MM.1S (cell line): ENCODE measurements at regions not wholly inside any gene's neighbourhood (a gene's known extent, or its start where the extent isn't known, plus 50 kb on each side); places are given as distances from the start of the nearest gene placed in this dataset.

Experiments used
- DNase-seq: peaks from one replicate; pipeline ENCODE4 v3.0.0-alpha.2; 2015
- H2AFZ ChIP-seq: fragments of 300-600 bp; sonication (generic); 2 replicates; pipeline ENCODE4 v1.6.0; 2016; ENCODE audit warnings: antibody characterized with exemption, low read length
- H3F3A ChIP-seq: fragments of 300-600 bp; sonication (generic); 2 replicates; pipeline ENCODE4 v1.6.1; 2016; ENCODE audit warnings: mild to moderate bottlenecking, antibody characterized with exemption, low read length, moderate library complexity, mixed read lengths; ENCODE audit not compliant: insufficient read depth
- H3K27ac ChIP-seq: fragments of 300-600 bp; sonication (generic); 2 replicates; pipeline ENCODE4 v1.5.1; 2016; ENCODE audit warnings: mild to moderate bottlenecking, low read length
- H3K27me3 ChIP-seq: fragments of 300-600 bp; sonication (generic); replicated peaks from 2 replicates; pipeline ENCODE4 v1.6.0; 2016; ENCODE audit warnings: low read length; ENCODE audit not compliant: insufficient read depth
- H3K36me3 ChIP-seq: fragments of 300-600 bp; sonication (generic); replicated peaks from 2 replicates; pipeline ENCODE4 v1.6.1; 2016; ENCODE audit warnings: mild to moderate bottlenecking, low read length, mixed read lengths; ENCODE audit not compliant: insufficient read depth
- H3K4me1 ChIP-seq: fragments of 300-600 bp; sonication (generic); 2 replicates; pipeline ENCODE4 v1.6.1; 2016; ENCODE audit warnings: low read length, mixed read lengths
- H3K4me2 ChIP-seq: fragments of 300-600 bp; sonication (generic); 2 replicates; pipeline ENCODE4 v1.6.0; 2016; ENCODE audit warnings: low read depth, low read length
- H3K4me3 ChIP-seq: fragments of 300-600 bp; sonication (generic); 2 replicates; pipeline ENCODE4 v1.5.1; 2016; ENCODE audit warnings: low read length, mixed read lengths
- H3K79me2 ChIP-seq: fragments of 300-600 bp; sonication (generic); 2 replicates; pipeline ENCODE4 v1.6.1; 2016; ENCODE audit warnings: mixed run types, low read length, mixed read lengths
- H3K9ac ChIP-seq: fragments of 300-600 bp; sonication (generic); 2 replicates; pipeline ENCODE4 v1.6.1; 2016; ENCODE audit warnings: low read length, mixed read lengths
- H3K9me2 ChIP-seq: fragments of 300-600 bp; sonication (generic); replicated peaks from 2 replicates; pipeline ENCODE4 v1.6.1; 2016; ENCODE audit warnings: mild to moderate bottlenecking, low read length, mixed read lengths; ENCODE audit not compliant: insufficient read depth
- H3K9me3 ChIP-seq: fragments of 300-600 bp; sonication (generic); replicated peaks from 2 replicates; pipeline ENCODE4 v1.6.1; 2016; ENCODE audit warnings: mild to moderate bottlenecking, low read length, mixed read lengths; ENCODE audit not compliant: insufficient read depth
- H4K20me1 ChIP-seq: fragments of 300-600 bp; sonication (generic); 2 replicates; pipeline ENCODE4 v1.6.1; 2016; ENCODE audit warnings: mild to moderate bottlenecking, low read length, moderate library complexity, mixed read lengths; ENCODE audit not compliant: insufficient read depth
- EZH2 ChIP-seq: fragments of 300-600 bp; sonication (generic); optimal IDR thresholded peaks from 2 replicates; pipeline ENCODE3; 2017; ENCODE audit warnings: low read depth, mild to moderate bottlenecking, antibody characterized with exemption, low read length, mixed read lengths
- EZH2phosphoT487 ChIP-seq: fragments of 300-600 bp; sonication (generic); IDR thresholded peaks from 2 replicates; pipeline ENCODE4 v1.6.1; 2018; ENCODE audit warnings: antibody characterized with exemption, low read length
- TF ChIP-seq, protein P1 (sequence below): fragments of 300-600 bp; sonication (generic); IDR thresholded peaks from 2 replicates; pipeline ENCODE4 v1.5.1; 2016; ENCODE audit warnings: antibody characterized with exemption, low read length, mixed read lengths

DNA sequence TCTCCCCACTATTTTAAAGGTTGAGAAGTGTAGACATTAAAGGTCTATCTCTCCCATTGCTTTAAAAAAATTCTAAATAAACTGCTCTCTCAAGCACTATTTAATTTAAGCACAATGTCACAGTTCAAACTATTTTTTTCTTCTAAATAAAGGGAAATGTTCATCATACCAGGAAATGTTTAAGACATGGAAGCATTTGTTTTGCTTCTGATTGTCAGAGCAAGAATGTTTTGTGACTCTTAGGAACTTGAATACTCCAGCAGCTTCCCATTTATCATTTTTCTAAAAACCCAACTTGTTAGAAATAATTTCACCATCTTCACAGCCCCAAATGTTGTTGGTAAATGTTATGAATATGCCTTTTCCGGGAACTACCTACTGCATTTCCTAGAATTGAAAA, 121.8 kb upstream of the NTF3 start:
- DNase-seq, result no peak
- H3F3A ChIP-seq, result no peaks in the 10 kb centered on the region
- no peaks in the 10 kb centered on the region for H3K9me2 ChIP-seq
- no peak overlapping the region for H3K27ac ChIP-seq
- H3K9me3 ChIP-seq, result no peaks in the 10 kb centered on the region
- TF ChIP-seq EZH2 (no peak), EZH2phosphoT487 (no peak)
- TF ChIP-seq, protein P1, sequence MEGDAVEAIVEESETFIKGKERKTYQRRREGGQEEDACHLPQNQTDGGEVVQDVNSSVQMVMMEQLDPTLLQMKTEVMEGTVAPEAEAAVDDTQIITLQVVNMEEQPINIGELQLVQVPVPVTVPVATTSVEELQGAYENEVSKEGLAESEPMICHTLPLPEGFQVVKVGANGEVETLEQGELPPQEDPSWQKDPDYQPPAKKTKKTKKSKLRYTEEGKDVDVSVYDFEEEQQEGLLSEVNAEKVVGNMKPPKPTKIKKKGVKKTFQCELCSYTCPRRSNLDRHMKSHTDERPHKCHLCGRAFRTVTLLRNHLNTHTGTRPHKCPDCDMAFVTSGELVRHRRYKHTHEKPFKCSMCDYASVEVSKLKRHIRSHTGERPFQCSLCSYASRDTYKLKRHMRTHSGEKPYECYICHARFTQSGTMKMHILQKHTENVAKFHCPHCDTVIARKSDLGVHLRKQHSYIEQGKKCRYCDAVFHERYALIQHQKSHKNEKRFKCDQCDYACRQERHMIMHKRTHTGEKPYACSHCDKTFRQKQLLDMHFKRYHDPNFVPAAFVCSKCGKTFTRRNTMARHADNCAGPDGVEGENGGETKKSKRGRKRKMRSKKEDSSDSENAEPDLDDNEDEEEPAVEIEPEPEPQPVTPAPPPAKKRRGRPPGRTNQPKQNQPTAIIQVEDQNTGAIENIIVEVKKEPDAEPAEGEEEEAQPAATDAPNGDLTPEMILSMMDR, result no peak
- no peak overlapping the region for H3K4me3 ChIP-seq
- H3K4me2 ChIP-seq, result no peak overlapping the region
- no peaks in the 10 kb centered on the region for H3K36me3 ChIP-seq
- H3K4me1 ChIP-seq, result no peaks in the 10 kb centered on the region
- no peak overlapping the region for H3K9ac ChIP-seq
- H2AFZ ChIP-seq, result no peak overlapping the region
- no peaks in the 10 kb centered on the region for H4K20me1 ChIP-seq
- no peaks in the 10 kb centered on the region for H3K27me3 ChIP-seq
- no peaks in the 10 kb centered on the region for H3K79me2 ChIP-seq

DNA sequence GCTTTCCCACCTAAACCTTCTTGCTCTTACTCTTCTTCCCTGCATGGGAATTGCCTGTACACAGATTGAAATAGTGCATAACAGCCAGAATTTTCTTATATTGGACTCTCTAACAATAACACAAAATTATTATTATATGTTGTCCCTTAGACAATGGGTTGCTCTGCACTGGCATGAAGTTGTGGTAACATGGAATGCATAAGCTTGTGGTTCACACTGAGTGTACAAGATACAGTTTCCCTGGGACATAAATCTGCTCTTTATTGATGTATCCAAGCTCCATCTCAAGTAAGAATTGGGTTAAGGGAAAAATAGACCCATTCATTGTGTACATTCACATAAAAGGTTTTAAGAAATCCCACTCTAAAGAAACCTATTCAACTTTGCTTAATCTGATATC, 114.4 kb upstream of the NTF3 start:
- no peak overlapping the region for H3K4me3 ChIP-seq
- no peak overlapping the region for H3K4me2 ChIP-seq
- no peaks in the 10 kb centered on the region for H3F3A ChIP-seq
- H3K9ac ChIP-seq, result no peak overlapping the region
- no peak for DNase-seq
- H4K20me1 ChIP-seq, result no peaks in the 10 kb centered on the region
- H3K79me2 ChIP-seq, result no peaks in the 10 kb centered on the region
- no peaks in the 10 kb centered on the region for H3K36me3 ChIP-seq
- no peaks in the 10 kb centered on the region for H3K9me2 ChIP-seq
- TF ChIP-seq EZH2phosphoT487, result no peak
- TF ChIP-seq EZH2, result no peak
- TF ChIP-seq, protein P1, result no peak
- H3K4me1 ChIP-seq, result no peaks in the 10 kb centered on the region
- H2AFZ ChIP-seq, result no peak overlapping the region
- no peak overlapping the region for H3K27ac ChIP-seq
- no peaks in the 10 kb centered on the region for H3K9me3 ChIP-seq
- H3K27me3 ChIP-seq, result no peaks in the 10 kb centered on the region

DNA sequence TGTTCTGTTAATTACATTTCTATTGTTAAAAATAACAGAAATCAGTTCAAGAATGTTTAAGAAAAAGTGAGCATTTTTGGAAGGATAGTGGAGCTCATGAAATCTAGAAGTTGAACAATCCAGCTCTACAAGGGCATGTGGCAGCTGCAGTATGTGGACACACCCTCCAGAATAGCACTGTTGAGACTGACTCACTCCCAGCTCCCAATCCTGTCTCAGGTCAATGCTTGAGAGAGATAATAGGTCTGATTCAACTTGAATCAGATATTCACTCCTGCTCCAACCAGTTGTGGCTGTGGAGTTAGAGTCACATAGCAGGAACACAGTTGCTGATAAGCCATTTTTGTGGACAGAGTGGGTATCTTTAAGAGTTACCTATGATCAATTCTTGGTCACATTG, 113.0 kb upstream of the NTF3 start:
- Histone ChIP-seq H3K4me3 (no peak overlapping the region), H3K27me3 (no peaks in the 10 kb centered on the region), H4K20me1 (no peaks in the 10 kb centered on the region), H3K9me2 (no peaks in the 10 kb centered on the region), H3K4me1 (no peaks in the 10 kb centered on the region), H3K9me3 (no peaks in the 10 kb centered on the region), H3K36me3 (no peaks in the 10 kb centered on the region), H3K9ac (no peak overlapping the region), H3K79me2 (no peaks in the 10 kb centered on the region), H2AFZ (no peak overlapping the region), H3K27ac (no peak overlapping the region), H3K4me2 (no peak overlapping the region), H3F3A (no peaks in the 10 kb centered on the region)
- TF ChIP-seq EZH2phosphoT487 (no peak), EZH2 (no peak)
- TF ChIP-seq, protein P1, result no peak
- no peak for DNase-seq
